Glomerular endothelial cell (primary cell): ENCODE measurements at regions not wholly inside any gene's neighbourhood (a gene's known extent, or its start where the extent isn't known, plus 50 kb on each side); places are given as distances from the start of the nearest gene placed in this dataset.
"Not testable (repeated sequence)": the region's sequence is repeated elsewhere in the genome, so short reads cannot be mapped to it uniquely, and the experiment has no call there.

Experiments
- DNase-seq: peaks from one replicate; pipeline ENCODE4 v3.0.0-alpha.2; 2011; ENCODE audit warnings: low read depth, low spot score; ENCODE audit errors: extremely low read depth

GRCh38 chr16:88198457-88199295 lies 184.1 kb upstream of the ZNF469 start:
- DNase-seq: not testable (repeated sequence)

- not testable (repeated sequence) for DNase-seq
Measured at GRCh38 chr16:88199296-88200153, 183.2 kb upstream of the ZNF469 start.

- not testable (repeated sequence) for DNase-seq
Measured at GRCh38 chr16:88200154-88200895, 182.4 kb upstream of the ZNF469 start.

- DNase-seq: no peak
Measured at GRCh38 chr16:88200896-88201185, 181.9 kb upstream of the ZNF469 start.

- not testable (repeated sequence) for DNase-seq
Measured at GRCh38 chr16:88201611-88202010, 181.1 kb upstream of the ZNF469 start.

- no peak for DNase-seq
Measured at GRCh38 chr16:88202207-88202745, 180.5 kb upstream of the ZNF469 start.

- not testable (repeated sequence) for DNase-seq
Measured at GRCh38 chr16:88202856-88203681, 179.7 kb upstream of the ZNF469 start.

GRCh38 chr16:88204131-88205110 lies 178.3 kb upstream of the ZNF469 start:
- not testable (repeated sequence) for DNase-seq

- DNase-seq: not testable (repeated sequence)
Measured at GRCh38 chr16:88205482-88205881, 177.3 kb upstream of the ZNF469 start.

- not testable (repeated sequence) for DNase-seq
Measured at GRCh38 chr16:88206006-88206405, 176.8 kb upstream of the ZNF469 start.

GRCh38 chr16:88206516-88206915 lies 176.2 kb upstream of the ZNF469 start:
- not testable (repeated sequence) for DNase-seq

GRCh38 chr16:88208112-88208511 lies 174.6 kb upstream of the ZNF469 start:
- no peak for DNase-seq

- DNase-seq: not testable (repeated sequence)
Measured at GRCh38 chr16:88208776-88209175, 174.0 kb upstream of the ZNF469 start.

- not testable (repeated sequence) for DNase-seq
Measured at GRCh38 chr16:88209579-88209978, 173.2 kb upstream of the ZNF469 start.

GRCh38 chr16:88213937-88214336 lies 168.8 kb upstream of the ZNF469 start:
- not testable (repeated sequence) for DNase-seq

GRCh38 chr16:88221001-88221761 lies 161.6 kb upstream of the ZNF469 start:
- not testable (repeated sequence) for DNase-seq

- DNase-seq: not testable (repeated sequence)
Measured at GRCh38 chr16:88223696-88224095, 159.1 kb upstream of the ZNF469 start.
